HEK293 (cell line): ENCODE measurements at regions not wholly inside any gene's neighbourhood (a gene's known extent, or its start where the extent isn't known, plus 50 kb on each side); places are given as distances from the start of the nearest gene placed in this dataset.
A peak's percentile ranks its signal among the peaks of the same experiment; 100 is the strongest.

Source experiments
- CTCF ChIA-PET: fragments of 350-600 bp; formaldehyde crosslinking; extraction: SDS; loops from one replicate; lab custom pipeline; 2021; ENCODE audit warnings: antibody characterized with exemption; lab: Yijun Ruan, JAX
- POLR2A ChIA-PET: fragments of 300-600 bp; formaldehyde crosslinking; extraction: SDS; loops from one replicate; lab custom pipeline; 2020; ENCODE audit warnings: antibody characterized with exemption, inconsistent platforms; lab: Yijun Ruan, JAX
- H3K27ac ChIP-seq: fragments of 200-500 bp; sonication (Bioruptor generic); 2 replicates; pipeline ENCODE4 v1.5.1; 2014; ENCODE audit warnings: low read depth, low read length, control low read depth, inconsistent platforms; ENCODE audit errors: extremely low read depth
- H3K36me3 ChIP-seq, 2 experiments: fragments of 200-500 bp in 1 of 2; sonication (Bioruptor generic) in 1 of 2; 1 replicate in 1 of 2; 2 replicates in 1 of 2; pipeline ENCODE4 v1.5.1; 2014 to 2017; ENCODE audit warnings: inconsistent platforms in 2 of 2, low read length in 2 of 2; ENCODE audit not compliant: control insufficient read depth in 2 of 2, insufficient read depth in 1 of 2
- H3K4me1 ChIP-seq: fragments of 200-500 bp; sonication (Bioruptor generic); 2 replicates; pipeline ENCODE4 v1.5.1; 2014; ENCODE audit warnings: mild to moderate bottlenecking, low read length, inconsistent platforms; ENCODE audit not compliant: control insufficient read depth, insufficient read depth
- H3K4me3 ChIP-seq: 2 replicates; pipeline ENCODE4 v1.5.1; 2011; ENCODE audit warnings: low read depth, mild to moderate bottlenecking, control low read depth, low read length, moderate library complexity
- H3K9me3 ChIP-seq: fragments of 200-500 bp; sonication (Bioruptor generic); 2 replicates; pipeline ENCODE4 v1.5.1; 2014; ENCODE audit warnings: low read depth, low read length, inconsistent platforms; ENCODE audit not compliant: control insufficient read depth, insufficient read depth
- GLI2 ChIP-seq: fragments of 450-650 bp; formaldehyde crosslinking; IDR thresholded peaks from 2 replicates; pipeline ENCODE4; 2017; ENCODE audit warnings: missing biosample characterization, missing genetic modification characterization, low read depth, borderline replicate concordance
- HOXA7 ChIP-seq: sonication (generic); formaldehyde crosslinking; IDR thresholded peaks from 2 replicates; pipeline ENCODE4 v1.8.1; 2022; ENCODE audit warnings: missing genetic modification reagents, borderline replicate concordance
- MYNN ChIP-seq: fragments of 450-650 bp; formaldehyde crosslinking; IDR thresholded peaks from 2 replicates; pipeline ENCODE4 v1.5.1; 2016; ENCODE audit warnings: missing biosample characterization, missing genetic modification characterization, borderline replicate concordance
- TCF7L2 ChIP-seq: IDR thresholded peaks from 2 replicates; pipeline ENCODE4 v1.6.1; 2011; ENCODE audit warnings: low read depth, mild to moderate bottlenecking, inconsistent platforms, low read length, moderate library complexity, borderline replicate concordance
- ZBTB20 ChIP-seq: fragments of 450-650 bp; formaldehyde crosslinking; IDR thresholded peaks from 2 replicates; pipeline ENCODE4 v1.5.1; 2016; ENCODE audit warnings: missing biosample characterization, missing genetic modification characterization
- ZBTB48 ChIP-seq: fragments of 450-650 bp; formaldehyde crosslinking; IDR thresholded peaks from 2 replicates; pipeline ENCODE4 v1.5.1; 2016; ENCODE audit warnings: missing biosample characterization, missing genetic modification characterization
- ZNF112 ChIP-seq: fragments of 450-650 bp; formaldehyde crosslinking; IDR thresholded peaks from 2 replicates; pipeline ENCODE4 v1.5.0; 2017; ENCODE audit warnings: missing biosample characterization, missing genetic modification characterization
- ZNF335 ChIP-seq: fragments of 450-650 bp; formaldehyde crosslinking; conservative IDR thresholded peaks from 2 replicates; pipeline ENCODE4 v1.5.1; 2016; ENCODE audit warnings: missing biosample characterization, missing genetic modification characterization
- ZNF394 ChIP-seq: fragments of 450-650 bp; formaldehyde crosslinking; IDR thresholded peaks from 2 replicates; pipeline ENCODE4 v1.5.1; 2016; ENCODE audit warnings: missing biosample characterization, missing genetic modification characterization, mild to moderate bottlenecking, moderate library complexity, borderline replicate concordance
- ZNF549 ChIP-seq: fragments of 450-650 bp; IDR thresholded peaks from 2 replicates; pipeline ENCODE4 v1.5.1; 2018; ENCODE audit warnings: missing biosample characterization, missing genetic modification characterization, mild to moderate bottlenecking, inconsistent platforms, moderate library complexity
- ZNF623 ChIP-seq: fragments of 450-650 bp; formaldehyde crosslinking; IDR thresholded peaks from 2 replicates; pipeline ENCODE4 v1.5.1; 2016; ENCODE audit warnings: missing biosample characterization, missing genetic modification characterization
- ZNF664 ChIP-seq: fragments of 450-650 bp; formaldehyde crosslinking; IDR thresholded peaks from 2 replicates; pipeline ENCODE4 v1.5.1; 2016; ENCODE audit warnings: missing biosample characterization, missing genetic modification characterization
- ZNF677 ChIP-seq: fragments of 450-650 bp; IDR thresholded peaks from 2 replicates; pipeline ENCODE4 v1.5.0; 2018; ENCODE audit warnings: missing biosample characterization, mild to moderate bottlenecking, missing genetic modification characterization, moderate library complexity
- ZNF843 ChIP-seq: fragments of 450-650 bp; formaldehyde crosslinking; IDR thresholded peaks from 2 replicates; pipeline ENCODE4 v1.5.1; 2016; ENCODE audit warnings: missing biosample characterization, missing genetic modification characterization
- TF ChIP-seq, protein P1 (sequence below): fragments of 450-650 bp; formaldehyde crosslinking; IDR thresholded peaks from 2 replicates; pipeline ENCODE4 v1.5.1; 2016; ENCODE audit warnings: missing biosample characterization, missing genetic modification characterization
- TF ChIP-seq, protein P2 (sequence below): fragments of 450-650 bp; formaldehyde crosslinking; IDR thresholded peaks from 2 replicates; pipeline ENCODE4 v1.5.1; 2017; ENCODE audit warnings: missing biosample characterization, missing genetic modification characterization
- TF ChIP-seq, protein P3 (sequence below): fragments of 450-650 bp; formaldehyde crosslinking; conservative IDR thresholded peaks from 2 replicates; pipeline ENCODE4 v1.5.1; 2016; ENCODE audit warnings: low read depth, missing biosample characterization, missing genetic modification characterization
- TF ChIP-seq, protein P4 (sequence below): fragments of 450-650 bp; formaldehyde crosslinking; IDR thresholded peaks from 2 replicates; pipeline ENCODE4 v1.5.1; 2016; ENCODE audit warnings: missing biosample characterization, missing genetic modification characterization
- TF ChIP-seq, protein P5 (sequence below): fragments of 450-650 bp; formaldehyde crosslinking; IDR thresholded peaks from 2 replicates; pipeline ENCODE4 v1.5.1; 2016; ENCODE audit warnings: missing biosample characterization, missing genetic modification characterization
- TF ChIP-seq, protein P6 (sequence below): fragments of 450-650 bp; formaldehyde crosslinking; IDR thresholded peaks from 2 replicates; pipeline ENCODE4 v1.5.1; 2016; ENCODE audit warnings: missing biosample characterization, missing genetic modification characterization

DNA sequence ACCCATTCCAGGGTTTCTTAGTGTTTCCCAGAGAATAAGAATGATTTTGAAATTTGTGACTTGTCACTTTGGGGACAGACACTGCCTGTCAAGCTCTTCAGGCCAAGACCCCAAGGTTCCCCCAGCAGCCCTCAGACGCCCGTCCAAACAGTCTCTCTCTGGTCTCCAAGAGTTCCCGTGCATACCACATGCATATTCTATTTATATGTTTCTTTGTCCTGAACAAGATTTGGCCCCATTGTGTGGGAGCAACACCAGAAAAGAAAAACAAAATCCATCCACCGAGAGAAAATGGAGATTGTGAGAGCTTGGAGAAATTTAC is 52.2 kb upstream of the CTAGE1 start (continued):
- TF ChIP-seq, protein P1, sequence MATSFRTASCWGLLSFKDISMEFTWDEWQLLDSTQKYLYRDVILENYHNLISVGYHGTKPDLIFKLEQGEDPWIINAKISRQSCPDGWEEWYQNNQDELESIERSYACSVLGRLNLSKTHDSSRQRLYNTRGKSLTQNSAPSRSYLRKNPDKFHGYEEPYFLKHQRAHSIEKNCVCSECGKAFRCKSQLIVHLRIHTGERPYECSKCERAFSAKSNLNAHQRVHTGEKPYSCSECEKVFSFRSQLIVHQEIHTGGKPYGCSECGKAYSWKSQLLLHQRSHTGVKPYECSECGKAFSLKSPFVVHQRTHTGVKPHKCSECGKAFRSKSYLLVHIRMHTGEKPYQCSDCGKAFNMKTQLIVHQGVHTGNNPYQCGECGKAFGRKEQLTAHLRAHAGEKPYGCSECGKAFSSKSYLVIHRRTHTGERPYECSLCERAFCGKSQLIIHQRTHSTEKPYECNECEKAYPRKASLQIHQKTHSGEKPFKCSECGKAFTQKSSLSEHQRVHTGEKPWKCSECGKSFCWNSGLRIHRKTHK (tag by site-specific recombination) = no peak
- TF ChIP-seq ZNF664 (tag by site-specific recombination) = no peak
- TF ChIP-seq MYNN = no peak

DNA sequence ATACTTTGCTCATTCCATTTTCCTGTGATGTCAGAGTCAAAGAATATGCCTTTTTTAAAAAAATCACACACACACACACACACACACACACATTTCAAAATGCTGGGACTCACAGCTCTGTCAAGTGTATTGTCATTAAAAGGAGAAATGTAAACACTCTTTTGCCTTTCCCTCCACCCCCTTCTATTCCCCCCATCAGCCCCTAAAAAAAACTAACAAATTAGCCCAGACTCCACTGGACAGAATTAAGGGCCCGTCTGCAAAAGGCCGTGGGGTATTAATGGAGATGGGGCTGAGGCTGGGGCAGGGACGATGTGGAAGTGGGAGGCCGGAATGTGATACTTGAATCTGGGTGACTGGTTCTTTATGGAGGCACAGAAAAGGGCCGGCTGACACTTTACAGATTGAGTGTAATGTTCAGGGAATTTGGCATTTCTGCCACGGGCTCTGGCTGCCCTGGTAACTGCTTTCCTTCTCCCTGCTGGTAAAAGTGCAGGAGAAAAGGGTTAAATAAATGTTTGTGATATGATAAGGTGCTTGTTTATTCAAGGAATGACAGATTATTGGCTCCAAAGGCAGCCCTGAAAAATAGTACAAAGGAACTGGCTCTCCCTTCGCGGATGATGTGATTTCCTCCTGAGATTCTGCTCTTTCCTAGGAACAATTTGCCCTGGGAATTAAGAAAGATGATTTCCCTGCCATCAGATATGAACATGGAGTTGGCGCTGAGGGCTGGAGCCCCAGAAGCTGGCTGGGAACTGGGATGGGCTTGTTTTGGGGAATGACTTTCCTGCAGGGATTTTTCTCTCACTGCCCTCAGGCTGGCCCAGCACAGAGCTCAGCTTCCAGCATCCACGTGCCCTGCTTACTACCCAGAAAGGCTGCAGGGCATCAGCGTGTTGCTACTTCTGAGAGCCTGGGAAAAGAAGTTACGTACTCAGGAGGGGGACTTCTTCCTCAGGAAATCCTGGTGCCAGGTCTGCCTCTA is 52.8 kb upstream of the CTAGE1 start:
- no peak overlapping the region for H3K4me3 ChIP-seq
- no peaks in the 10 kb centered on the region for H3K9me3 ChIP-seq
- peak overlapping the region; percentile 54; the same call in 1 of the 2 replicates for H3K27ac ChIP-seq
- H3K4me1 ChIP-seq = peaks cover 32% of the 10 kb centered on the region
- CTCF ChIA-PET = interaction anchor here (0.6 to 0.9 kb wide), 2 partner anchors 92 kb away, joined by 4 read pairs; no protein-coding TSS in a partner anchor
- no peaks in the 10 kb centered on the region for H3K36me3 ChIP-seq
- POLR2A ChIA-PET = no interaction called here
- TF ChIP-seq, protein P2, sequence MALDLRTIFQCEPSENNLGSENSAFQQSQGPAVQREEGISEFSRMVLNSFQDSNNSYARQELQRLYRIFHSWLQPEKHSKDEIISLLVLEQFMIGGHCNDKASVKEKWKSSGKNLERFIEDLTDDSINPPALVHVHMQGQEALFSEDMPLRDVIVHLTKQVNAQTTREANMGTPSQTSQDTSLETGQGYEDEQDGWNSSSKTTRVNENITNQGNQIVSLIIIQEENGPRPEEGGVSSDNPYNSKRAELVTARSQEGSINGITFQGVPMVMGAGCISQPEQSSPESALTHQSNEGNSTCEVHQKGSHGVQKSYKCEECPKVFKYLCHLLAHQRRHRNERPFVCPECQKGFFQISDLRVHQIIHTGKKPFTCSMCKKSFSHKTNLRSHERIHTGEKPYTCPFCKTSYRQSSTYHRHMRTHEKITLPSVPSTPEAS (tag by site-specific recombination) = peak; percentile 48; the same call in 1 of the 2 replicates
- TF ChIP-seq, protein P3, sequence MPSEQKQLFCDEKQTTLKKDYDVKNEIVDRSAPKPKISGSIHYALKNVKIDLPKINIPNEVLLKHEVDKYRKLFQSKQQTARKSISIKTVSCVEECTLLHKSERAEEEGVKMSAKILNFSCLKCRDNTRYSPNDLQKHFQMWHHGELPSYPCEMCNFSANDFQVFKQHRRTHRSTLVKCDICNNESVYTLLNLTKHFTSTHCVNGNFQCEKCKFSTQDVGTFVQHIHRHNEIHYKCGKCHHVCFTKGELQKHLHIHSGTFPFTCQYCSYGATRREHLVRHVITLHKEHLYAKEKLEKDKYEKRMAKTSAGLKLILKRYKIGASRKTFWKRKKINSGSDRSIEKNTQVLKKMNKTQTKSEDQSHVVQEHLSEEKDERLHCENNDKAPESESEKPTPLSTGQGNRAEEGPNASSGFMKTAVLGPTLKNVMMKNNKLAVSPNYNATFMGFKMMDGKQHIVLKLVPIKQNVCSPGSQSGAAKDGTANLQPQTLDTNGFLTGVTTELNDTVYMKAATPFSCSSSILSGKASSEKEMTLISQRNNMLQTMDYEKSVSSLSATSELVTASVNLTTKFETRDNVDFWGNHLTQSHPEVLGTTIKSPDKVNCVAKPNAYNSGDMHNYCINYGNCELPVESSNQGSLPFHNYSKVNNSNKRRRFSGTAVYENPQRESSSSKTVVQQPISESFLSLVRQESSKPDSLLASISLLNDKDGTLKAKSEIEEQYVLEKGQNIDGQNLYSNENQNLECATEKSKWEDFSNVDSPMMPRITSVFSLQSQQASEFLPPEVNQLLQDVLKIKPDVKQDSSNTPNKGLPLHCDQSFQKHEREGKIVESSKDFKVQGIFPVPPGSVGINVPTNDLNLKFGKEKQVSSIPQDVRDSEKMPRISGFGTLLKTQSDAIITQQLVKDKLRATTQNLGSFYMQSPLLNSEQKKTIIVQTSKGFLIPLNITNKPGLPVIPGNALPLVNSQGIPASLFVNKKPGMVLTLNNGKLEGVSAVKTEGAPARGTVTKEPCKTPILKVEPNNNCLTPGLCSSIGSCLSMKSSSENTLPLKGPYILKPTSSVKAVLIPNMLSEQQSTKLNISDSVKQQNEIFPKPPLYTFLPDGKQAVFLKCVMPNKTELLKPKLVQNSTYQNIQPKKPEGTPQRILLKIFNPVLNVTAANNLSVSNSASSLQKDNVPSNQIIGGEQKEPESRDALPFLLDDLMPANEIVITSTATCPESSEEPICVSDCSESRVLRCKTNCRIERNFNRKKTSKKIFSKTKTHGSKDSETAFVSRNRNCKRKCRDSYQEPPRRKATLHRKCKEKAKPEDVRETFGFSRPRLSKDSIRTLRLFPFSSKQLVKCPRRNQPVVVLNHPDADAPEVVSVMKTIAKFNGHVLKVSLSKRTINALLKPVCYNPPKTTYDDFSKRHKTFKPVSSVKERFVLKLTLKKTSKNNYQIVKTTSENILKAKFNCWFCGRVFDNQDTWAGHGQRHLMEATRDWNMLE (tag by site-specific recombination) = no peak
- peak; percentile 59; the same call in 1 of the 2 replicates for TF ChIP-seq ZNF843 (tag by site-specific recombination)
- TF ChIP-seq ZNF335 (tag by site-specific recombination) = peak; percentile 53
- TF ChIP-seq, protein P4, sequence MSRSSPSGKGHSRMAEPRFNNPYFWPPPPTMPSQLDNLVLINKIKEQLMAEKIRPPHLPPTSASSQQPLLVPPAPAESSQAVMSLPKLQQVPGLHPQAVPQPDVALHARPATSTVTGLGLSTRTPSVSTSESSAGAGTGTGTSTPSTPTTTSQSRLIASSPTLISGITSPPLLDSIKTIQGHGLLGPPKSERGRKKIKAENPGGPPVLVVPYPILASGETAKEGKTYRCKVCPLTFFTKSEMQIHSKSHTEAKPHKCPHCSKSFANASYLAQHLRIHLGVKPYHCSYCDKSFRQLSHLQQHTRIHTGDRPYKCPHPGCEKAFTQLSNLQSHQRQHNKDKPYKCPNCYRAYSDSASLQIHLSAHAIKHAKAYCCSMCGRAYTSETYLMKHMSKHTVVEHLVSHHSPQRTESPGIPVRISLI (tag by site-specific recombination) = no peak
- TF ChIP-seq ZNF394 = no peak
- TF ChIP-seq, protein P5, sequence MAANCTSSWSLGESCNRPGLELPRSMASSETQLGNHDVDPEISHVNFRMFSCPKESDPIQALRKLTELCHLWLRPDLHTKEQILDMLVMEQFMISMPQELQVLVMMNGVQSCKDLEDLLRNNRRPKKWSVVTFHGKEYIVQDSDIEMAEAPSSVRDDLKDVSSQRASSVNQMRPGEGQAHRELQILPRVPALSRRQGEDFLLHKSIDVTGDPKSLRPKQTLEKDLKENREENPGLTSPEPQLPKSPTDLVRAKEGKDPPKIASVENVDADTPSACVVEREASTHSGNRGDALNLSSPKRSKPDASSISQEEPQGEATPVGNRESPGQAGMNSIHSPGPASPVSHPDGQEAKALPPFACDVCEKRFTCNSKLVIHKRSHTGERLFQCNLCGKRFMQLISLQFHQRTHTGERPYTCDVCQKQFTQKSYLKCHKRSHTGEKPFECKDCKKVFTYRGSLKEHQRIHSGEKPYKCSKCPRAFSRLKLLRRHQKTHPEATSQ (tag by site-specific recombination) = no peak
- no peak for TF ChIP-seq ZNF112 (tag by site-specific recombination)
- no peak for TF ChIP-seq ZNF677 (tag by site-specific recombination)
- no peak for TF ChIP-seq ZNF549 (tag by site-specific recombination)
- TF ChIP-seq, protein P6, sequence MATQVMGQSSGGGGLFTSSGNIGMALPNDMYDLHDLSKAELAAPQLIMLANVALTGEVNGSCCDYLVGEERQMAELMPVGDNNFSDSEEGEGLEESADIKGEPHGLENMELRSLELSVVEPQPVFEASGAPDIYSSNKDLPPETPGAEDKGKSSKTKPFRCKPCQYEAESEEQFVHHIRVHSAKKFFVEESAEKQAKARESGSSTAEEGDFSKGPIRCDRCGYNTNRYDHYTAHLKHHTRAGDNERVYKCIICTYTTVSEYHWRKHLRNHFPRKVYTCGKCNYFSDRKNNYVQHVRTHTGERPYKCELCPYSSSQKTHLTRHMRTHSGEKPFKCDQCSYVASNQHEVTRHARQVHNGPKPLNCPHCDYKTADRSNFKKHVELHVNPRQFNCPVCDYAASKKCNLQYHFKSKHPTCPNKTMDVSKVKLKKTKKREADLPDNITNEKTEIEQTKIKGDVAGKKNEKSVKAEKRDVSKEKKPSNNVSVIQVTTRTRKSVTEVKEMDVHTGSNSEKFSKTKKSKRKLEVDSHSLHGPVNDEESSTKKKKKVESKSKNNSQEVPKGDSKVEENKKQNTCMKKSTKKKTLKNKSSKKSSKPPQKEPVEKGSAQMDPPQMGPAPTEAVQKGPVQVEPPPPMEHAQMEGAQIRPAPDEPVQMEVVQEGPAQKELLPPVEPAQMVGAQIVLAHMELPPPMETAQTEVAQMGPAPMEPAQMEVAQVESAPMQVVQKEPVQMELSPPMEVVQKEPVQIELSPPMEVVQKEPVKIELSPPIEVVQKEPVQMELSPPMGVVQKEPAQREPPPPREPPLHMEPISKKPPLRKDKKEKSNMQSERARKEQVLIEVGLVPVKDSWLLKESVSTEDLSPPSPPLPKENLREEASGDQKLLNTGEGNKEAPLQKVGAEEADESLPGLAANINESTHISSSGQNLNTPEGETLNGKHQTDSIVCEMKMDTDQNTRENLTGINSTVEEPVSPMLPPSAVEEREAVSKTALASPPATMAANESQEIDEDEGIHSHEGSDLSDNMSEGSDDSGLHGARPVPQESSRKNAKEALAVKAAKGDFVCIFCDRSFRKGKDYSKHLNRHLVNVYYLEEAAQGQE (tag by site-specific recombination) = no peak
- peak; percentile 69; the same call in 1 of the 2 replicates for TF ChIP-seq TCF7L2
- no peak for TF ChIP-seq HOXA7
- TF ChIP-seq ZBTB20 (tag by site-specific recombination) = peak; percentile 61
- no peak for TF ChIP-seq ZNF623 (tag by site-specific recombination)
- TF ChIP-seq GLI2 = no peak
- TF ChIP-seq ZBTB48 (tag by site-specific recombination) = peak; percentile 99
